ENCODE measurements at regions not wholly inside any gene's neighbourhood (a gene's known extent, or its start where the extent isn't known, plus 50 kb on each side); places are given as distances from the start of the nearest gene placed in this dataset.
A peak's percentile ranks its signal among the peaks of the same experiment; 100 is the strongest.

- TF ChIP-seq, protein P1, sequence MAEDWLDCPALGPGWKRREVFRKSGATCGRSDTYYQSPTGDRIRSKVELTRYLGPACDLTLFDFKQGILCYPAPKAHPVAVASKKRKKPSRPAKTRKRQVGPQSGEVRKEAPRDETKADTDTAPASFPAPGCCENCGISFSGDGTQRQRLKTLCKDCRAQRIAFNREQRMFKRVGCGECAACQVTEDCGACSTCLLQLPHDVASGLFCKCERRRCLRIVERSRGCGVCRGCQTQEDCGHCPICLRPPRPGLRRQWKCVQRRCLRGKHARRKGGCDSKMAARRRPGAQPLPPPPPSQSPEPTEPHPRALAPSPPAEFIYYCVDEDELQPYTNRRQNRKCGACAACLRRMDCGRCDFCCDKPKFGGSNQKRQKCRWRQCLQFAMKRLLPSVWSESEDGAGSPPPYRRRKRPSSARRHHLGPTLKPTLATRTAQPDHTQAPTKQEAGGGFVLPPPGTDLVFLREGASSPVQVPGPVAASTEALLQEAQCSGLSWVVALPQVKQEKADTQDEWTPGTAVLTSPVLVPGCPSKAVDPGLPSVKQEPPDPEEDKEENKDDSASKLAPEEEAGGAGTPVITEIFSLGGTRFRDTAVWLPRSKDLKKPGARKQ (CRISPR knock-in tag; IDR thresholded peaks at IDR 0.05): no peak
- TF ChIP-seq KAT7 (CRISPR knock-in tag; IDR thresholded peaks at IDR 0.05; ENCODE audit: borderline replicate concordance) (no peak), ZNF561 (CRISPR knock-in tag; conservative IDR thresholded peaks at IDR 0.05) (no peak), TAF9B (IDR thresholded peaks at IDR 0.05; ENCODE audit: partially characterized antibody) (no peak), SMC3 (conservative IDR thresholded peaks at IDR 0.05; ENCODE audit: insufficient read depth, low read depth, low read length) (no peak), BHLHE40 (IDR thresholded peaks at IDR 0.05; ENCODE audit: low read length) (0 out of 2 replicates have a peak, but pooled peaks have one; percentile 8)
- TF ChIP-seq, protein P2, sequence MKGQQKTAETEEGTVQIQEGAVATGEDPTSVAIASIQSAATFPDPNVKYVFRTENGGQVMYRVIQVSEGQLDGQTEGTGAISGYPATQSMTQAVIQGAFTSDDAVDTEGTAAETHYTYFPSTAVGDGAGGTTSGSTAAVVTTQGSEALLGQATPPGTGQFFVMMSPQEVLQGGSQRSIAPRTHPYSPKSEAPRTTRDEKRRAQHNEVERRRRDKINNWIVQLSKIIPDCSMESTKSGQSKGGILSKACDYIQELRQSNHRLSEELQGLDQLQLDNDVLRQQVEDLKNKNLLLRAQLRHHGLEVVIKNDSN (CRISPR knock-in tag; IDR thresholded peaks at IDR 0.05): no peak
These were observed 128.4 kb upstream of the TNRC6C start (continued) for GRCh38 chr17:77829843-77830799.
